Erythroblast (primary cell): ENCODE measurements at regions not wholly inside any gene's neighbourhood (a gene's known extent, or its start where the extent isn't known, plus 50 kb on each side); places are given as distances from the start of the nearest gene placed in this dataset.

Experiments
- DNase-seq, 2 experiments: peaks; one replicate each; lab custom pipeline; 2025; lab: John Stamatoyannopoulos, UW
- GATA1 ChIP-seq: IDR thresholded peaks from 2 replicates; pipeline ENCODE4 v1.6.1; 2011; ENCODE audit warnings: low read depth, mild to moderate bottlenecking, control low read depth, low read length, moderate library complexity
- POLR2A ChIP-seq: IDR thresholded peaks from 2 replicates; pipeline ENCODE4 v1.6.1; 2011; ENCODE audit warnings: mild to moderate bottlenecking, low read length

DNA sequence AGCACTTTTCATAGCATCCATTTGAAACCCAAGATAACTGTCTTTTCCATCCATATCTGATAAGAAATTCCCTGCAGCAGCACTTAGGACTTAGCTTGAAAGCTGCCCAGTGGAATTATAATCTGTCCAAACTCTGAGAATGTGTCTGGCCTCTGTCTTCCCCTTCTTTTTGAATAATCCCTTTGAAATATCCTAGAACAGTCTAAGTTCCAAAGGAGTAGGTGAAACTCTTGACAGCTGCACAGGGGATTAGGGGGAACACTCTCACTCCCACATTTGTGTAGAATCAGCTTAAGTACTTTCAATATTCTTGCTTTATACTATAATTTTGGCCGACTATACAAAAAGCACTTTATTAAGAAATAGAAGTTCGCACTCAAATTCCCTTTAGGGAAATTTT lies 157.7 kb downstream of the PAPSS1 start:
- no peak for TF ChIP-seq GATA1
- TF ChIP-seq POLR2A: no peak
- no peak for DNase-seq

GRCh38 chr4:107561481-107561880 lies 158.6 kb downstream of the PAPSS1 start:
- no peak for DNase-seq
- TF ChIP-seq GATA1 (no peak), POLR2A (no peak)

- TF ChIP-seq POLR2A: no peak
- no peak for TF ChIP-seq GATA1
- no peak for DNase-seq
Observed at GRCh38 chr4:107559653-107560052, 160.4 kb downstream of the PAPSS1 start.

- TF ChIP-seq POLR2A: no peak
- TF ChIP-seq GATA1: no peak
- no peak for DNase-seq
Observed at GRCh38 chr4:107552306-107552705, 167.7 kb downstream of the PAPSS1 start.

DNA sequence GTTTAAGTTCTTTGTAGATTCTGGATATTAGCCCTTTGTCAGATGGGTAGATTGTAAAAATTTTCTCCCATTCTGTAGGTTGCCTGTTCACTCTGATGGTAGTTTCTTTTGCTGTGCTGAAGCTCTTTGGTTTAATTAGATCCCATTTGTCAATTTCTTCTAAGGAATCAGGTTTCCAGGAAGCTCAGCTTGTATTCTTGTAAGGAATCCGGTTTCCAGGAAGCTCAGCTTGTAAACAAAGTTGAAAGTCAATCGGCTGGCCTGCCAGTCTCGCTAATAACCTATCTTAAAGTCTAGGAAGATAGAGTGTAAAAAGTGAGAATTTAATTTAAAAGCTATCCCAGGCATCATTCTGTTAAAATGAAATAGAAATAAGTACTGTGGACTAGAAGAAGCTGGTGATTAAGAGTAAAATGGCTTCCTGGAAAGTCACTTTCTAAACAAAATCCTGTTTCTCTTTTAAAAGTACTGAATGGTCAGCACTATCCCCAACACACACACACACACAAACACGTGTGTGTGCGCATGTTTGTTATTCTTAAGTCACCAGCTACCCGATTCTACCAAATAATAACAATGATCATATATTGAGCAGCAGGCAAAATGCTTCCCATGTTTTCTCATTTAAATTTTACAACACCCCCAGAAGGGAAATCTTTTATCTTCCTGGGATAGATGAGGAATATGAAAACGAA lies 171.7 kb downstream of the PAPSS1 start:
- TF ChIP-seq POLR2A: no peak
- TF ChIP-seq GATA1: no peak
- no peak for DNase-seq

- TF ChIP-seq POLR2A: no peak
- no peak for TF ChIP-seq GATA1
- no peak for DNase-seq
Observed at GRCh38 chr4:107546638-107547037, 173.4 kb downstream of the PAPSS1 start.

GRCh38 chr4:107541511-107541910 lies 178.5 kb downstream of the PAPSS1 start:
- DNase-seq: no peak
- TF ChIP-seq GATA1: no peak
- no peak for TF ChIP-seq POLR2A

- DNase-seq: no peak
- no peak for TF ChIP-seq GATA1
- TF ChIP-seq POLR2A: no peak
Observed at GRCh38 chr4:107531927-107532326, 188.1 kb downstream of the PAPSS1 start.

GRCh38 chr4:107520368-107520767 lies 199.7 kb downstream of the PAPSS1 start:
- TF ChIP-seq GATA1: no peak
- TF ChIP-seq POLR2A: no peak
- no peak for DNase-seq

GRCh38 chr4:107519053-107519452 lies 201.0 kb downstream of the PAPSS1 start:
- DNase-seq: peak in 1 of 2 experiments; percentile 7
- TF ChIP-seq GATA1 (no peak), POLR2A (no peak)

DNA sequence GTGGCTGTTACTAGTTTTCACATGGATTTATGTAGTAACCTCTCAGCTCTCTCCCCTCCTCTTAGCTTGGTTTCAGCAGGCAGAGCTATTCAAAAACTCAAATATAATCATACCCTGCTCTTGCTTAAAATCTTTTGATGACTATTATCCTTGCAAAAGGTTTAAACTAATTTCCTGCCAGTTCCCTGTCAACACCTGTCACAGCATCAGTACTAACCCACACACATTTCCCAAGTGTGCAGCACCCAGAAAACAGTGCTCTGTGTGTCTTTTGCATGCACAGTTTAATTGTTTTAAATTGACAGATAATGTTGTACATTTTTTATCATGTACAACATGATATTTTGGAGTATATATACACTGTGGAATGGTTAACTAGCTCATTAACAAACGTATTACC lies 202.0 kb downstream of the PAPSS1 start:
- DNase-seq: no peak
- TF ChIP-seq GATA1 (no peak), POLR2A (no peak)

- no peak for DNase-seq
- no peak for TF ChIP-seq POLR2A
- no peak for TF ChIP-seq GATA1
Observed at GRCh38 chr4:107512549-107512948, 207.5 kb downstream of the PAPSS1 start.

DNA sequence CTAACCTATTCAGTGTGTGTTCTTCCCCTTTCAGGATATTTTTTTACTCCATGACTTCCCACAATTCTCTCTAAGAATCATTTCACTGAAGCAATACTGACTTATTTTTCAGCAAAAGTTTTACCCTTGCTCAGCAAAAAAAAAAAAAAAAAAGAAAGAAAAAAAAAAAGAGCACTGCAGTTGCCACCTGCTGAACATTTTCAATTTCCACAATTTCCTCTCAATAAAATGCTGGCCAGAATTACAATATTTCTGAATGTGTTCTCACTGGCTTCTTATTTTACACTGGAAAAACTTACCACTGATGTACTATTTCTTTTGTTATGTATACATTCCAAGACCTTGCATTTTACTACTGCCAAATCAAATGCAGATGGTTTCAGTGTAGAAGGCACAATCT lies 210.4 kb downstream of the PAPSS1 start:
- no peak for TF ChIP-seq POLR2A
- no peak for TF ChIP-seq GATA1
- DNase-seq: no peak

DNA sequence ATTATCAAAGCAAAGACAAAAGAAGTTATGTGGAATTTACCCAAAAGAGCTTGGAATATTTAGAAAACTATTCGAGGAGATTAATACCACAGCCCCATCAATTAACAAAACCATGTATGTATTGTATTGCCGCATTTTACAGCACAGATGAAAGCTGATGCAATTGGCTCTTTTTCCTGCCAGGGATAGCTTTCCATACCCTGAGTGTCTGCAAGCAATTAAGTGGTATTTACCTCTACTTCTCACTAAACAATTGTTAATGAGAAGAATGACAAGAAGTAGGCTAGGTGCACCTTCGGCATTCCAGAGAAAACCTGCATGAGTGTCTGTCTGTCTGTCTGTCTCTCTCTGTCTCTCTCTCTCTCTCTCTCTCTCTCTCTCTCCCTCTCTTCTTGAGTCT lies 219.5 kb downstream of the PAPSS1 start:
- TF ChIP-seq POLR2A (no peak), GATA1 (no peak)
- DNase-seq: no peak

GRCh38 chr4:107497054-107497453 lies 223.0 kb downstream of the PAPSS1 start:
- no peak for DNase-seq
- TF ChIP-seq GATA1 (no peak), POLR2A (no peak)
